Esophagus muscularis mucosa (tissue), 3 donors: ENCODE measurements at regions not wholly inside any gene's neighbourhood (a gene's known extent, or its start where the extent isn't known, plus 50 kb on each side); places are given as distances from the start of the nearest gene placed in this dataset.
"Not testable (repeated sequence)": the region's sequence is repeated elsewhere in the genome, so short reads cannot be mapped to it uniquely, and the experiment has no call there.

Source experiments
- CTCF ChIP-seq, 3 experiments: fragments of 200-600 bp in 2 of 3; fragments of 450-650 bp in 1 of 3; sonication (generic) in 2 of 3; IDR thresholded peaks; one replicate each; pipeline ENCODE4 v1.5.1; 2017 to 2019; ENCODE audit warnings: antibody characterized with exemption in 3 of 3, mild to moderate bottlenecking in 2 of 3, moderate library complexity in 1 of 3
- POLR2A ChIP-seq: fragments of 450-650 bp; IDR thresholded peaks from one replicate; pipeline ENCODE4 v1.6.1; 2017; ENCODE audit warnings: antibody characterized with exemption, moderate library complexity, mild to moderate bottlenecking, low read depth

- peak; percentile 39 to 58 (median 41) for TF ChIP-seq CTCF (IDR thresholded peaks at IDR 0.05)
- TF ChIP-seq POLR2A, result not testable (repeated sequence)
Observed at GRCh38 chr4:3942569-3942971, 176.4 kb downstream of the ADRA2C start.
